Kidney epithelial cell (primary cell): ENCODE measurements at regions not wholly inside any gene's neighbourhood (a gene's known extent, or its start where the extent isn't known, plus 50 kb on each side); places are given as distances from the start of the nearest gene placed in this dataset.

Experiments
- DNase-seq: peaks from one replicate; pipeline ENCODE4 v3.0.0-alpha.2; 2010; ENCODE audit warnings: low read depth
- H3K27me3 ChIP-seq: 2 replicates; pipeline ENCODE4 v1.6.0; 2011; ENCODE audit warnings: low read length; ENCODE audit not compliant: control insufficient read depth, insufficient read depth
- H3K36me3 ChIP-seq: 2 replicates; pipeline ENCODE4 v1.5.1; 2011; ENCODE audit warnings: low read length; ENCODE audit not compliant: control insufficient read depth, insufficient read depth
- H3K4me3 ChIP-seq: 2 replicates; pipeline ENCODE4 v1.5.1; 2011; ENCODE audit warnings: low read depth, mild to moderate bottlenecking, control low read depth, low read length
- TF ChIP-seq, protein P1 (sequence below): IDR thresholded peaks from 2 replicates; pipeline ENCODE4 v1.5.1; 2011; ENCODE audit warnings: mild to moderate bottlenecking, moderate library complexity, low read length, control low read depth, inconsistent platforms; ENCODE audit not compliant: insufficient read depth, poor library complexity, severe bottlenecking

DNA sequence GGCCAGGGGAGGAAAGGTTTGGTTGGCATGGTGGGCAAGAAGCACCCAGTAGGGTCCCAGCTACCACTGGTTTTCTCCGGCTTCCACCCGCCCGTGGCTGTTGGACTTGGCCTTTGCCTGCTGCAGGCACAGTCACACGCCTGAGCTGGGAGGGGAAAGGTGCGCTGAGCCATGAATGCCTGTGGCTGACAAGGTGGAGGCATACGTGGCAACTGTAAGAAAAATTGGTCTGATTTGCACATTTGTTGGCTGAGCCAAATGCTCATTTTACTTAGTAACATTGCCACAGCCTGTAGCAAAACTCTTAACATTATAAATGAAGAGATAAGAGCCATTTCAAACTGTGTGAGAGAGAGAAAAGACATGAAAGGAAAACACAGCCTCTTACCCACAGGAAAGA is 191.6 kb downstream of the PTPRC start:
- TF ChIP-seq, protein P1, sequence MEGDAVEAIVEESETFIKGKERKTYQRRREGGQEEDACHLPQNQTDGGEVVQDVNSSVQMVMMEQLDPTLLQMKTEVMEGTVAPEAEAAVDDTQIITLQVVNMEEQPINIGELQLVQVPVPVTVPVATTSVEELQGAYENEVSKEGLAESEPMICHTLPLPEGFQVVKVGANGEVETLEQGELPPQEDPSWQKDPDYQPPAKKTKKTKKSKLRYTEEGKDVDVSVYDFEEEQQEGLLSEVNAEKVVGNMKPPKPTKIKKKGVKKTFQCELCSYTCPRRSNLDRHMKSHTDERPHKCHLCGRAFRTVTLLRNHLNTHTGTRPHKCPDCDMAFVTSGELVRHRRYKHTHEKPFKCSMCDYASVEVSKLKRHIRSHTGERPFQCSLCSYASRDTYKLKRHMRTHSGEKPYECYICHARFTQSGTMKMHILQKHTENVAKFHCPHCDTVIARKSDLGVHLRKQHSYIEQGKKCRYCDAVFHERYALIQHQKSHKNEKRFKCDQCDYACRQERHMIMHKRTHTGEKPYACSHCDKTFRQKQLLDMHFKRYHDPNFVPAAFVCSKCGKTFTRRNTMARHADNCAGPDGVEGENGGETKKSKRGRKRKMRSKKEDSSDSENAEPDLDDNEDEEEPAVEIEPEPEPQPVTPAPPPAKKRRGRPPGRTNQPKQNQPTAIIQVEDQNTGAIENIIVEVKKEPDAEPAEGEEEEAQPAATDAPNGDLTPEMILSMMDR, result no peak
- Histone ChIP-seq H3K36me3 (no peaks in the 10 kb centered on the region), H3K4me3 (no peak overlapping the region), H3K27me3 (no peaks in the 10 kb centered on the region)
- DNase-seq, result peak; percentile 38

GRCh38 chr1:198833706-198834503 is 195.1 kb downstream of the PTPRC start:
- no peaks in the 10 kb centered on the region for H3K27me3 ChIP-seq
- TF ChIP-seq, protein P1, result no peak

GRCh38 chr1:198837278-198838021 is 198.6 kb downstream of the PTPRC start:
- TF ChIP-seq, protein P1, result no peak
- Histone ChIP-seq H3K36me3 (no peaks in the 10 kb centered on the region), H3K4me3 (no peak overlapping the region), H3K27me3 (no peaks in the 10 kb centered on the region)
- no peak for DNase-seq

More at GRCh38 chr1:198833706-198834503, 195.1 kb downstream of the PTPRC start:
- H3K36me3 ChIP-seq, result no peaks in the 10 kb centered on the region
- no peak for DNase-seq
- no peak overlapping the region for H3K4me3 ChIP-seq

- TF ChIP-seq, protein P1, result no peak
- Histone ChIP-seq H3K4me3 (no peak overlapping the region), H3K27me3 (no peaks in the 10 kb centered on the region), H3K36me3 (no peaks in the 10 kb centered on the region)
- DNase-seq, result no peak
Observed at GRCh38 chr1:198838022-198838342, 199.1 kb downstream of the PTPRC start.

DNA sequence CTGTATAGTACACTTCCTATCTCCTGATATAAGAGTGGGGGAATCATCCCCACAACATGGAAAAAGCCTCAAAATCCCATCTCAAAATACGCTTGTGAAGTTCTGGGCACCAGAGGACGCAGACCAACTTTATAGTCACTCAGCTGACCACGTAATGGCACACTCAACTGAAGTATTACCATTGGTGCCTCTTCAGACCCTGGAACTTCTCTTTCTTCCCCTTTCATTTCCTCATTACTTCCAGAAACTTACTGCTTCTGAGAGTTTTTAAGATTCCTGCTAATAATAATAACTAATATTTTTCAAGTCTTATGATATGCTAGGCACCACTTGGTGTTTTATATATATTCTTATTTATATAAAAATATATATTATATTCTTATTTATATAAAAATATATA is 202.6 kb downstream of the PTPRC start:
- no peak for DNase-seq
- no peaks in the 10 kb centered on the region for H3K36me3 ChIP-seq
- TF ChIP-seq, protein P1, result no peak

More for the DNA sequence above, 202.6 kb downstream of the PTPRC start:
- Histone ChIP-seq H3K4me3 (no peak overlapping the region), H3K27me3 (no peaks in the 10 kb centered on the region)
